ENCODE measurements at regions not wholly inside any gene's neighbourhood (a gene's known extent, or its start where the extent isn't known, plus 50 kb on each side); places are given as distances from the start of the nearest gene placed in this dataset.

DNA sequence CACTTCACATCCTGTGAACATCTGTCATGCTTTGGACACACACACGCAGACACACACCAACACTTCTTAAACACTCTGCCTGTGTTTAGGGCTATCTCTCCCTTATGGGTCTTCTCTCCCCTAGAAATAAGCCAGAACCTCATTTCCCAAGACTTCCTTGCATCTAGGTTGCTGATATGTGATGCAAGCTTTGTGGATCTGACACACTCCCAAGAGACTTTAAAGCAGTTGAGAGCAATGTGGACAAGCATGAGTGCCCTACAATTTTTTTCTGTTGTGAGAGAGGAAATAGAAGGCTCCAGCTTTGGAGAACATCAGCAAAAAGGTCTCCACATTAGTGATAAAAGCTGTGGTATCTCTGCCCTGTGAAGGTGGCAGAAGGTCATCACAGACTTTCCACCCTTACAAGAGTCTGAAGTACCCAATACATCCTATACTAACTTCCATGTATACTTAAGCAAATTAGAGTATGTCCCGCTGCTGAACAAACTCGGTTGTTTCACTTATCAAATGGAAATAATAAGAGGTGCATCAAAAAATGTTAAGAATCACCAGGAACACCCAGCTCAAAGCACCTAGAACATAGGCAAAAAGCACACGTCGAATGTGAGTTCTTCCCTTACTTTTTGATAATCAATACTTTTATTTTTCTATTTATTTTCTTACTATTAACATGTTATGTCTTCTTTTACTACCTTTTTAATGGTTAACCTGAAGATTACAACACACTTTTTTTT lies 267.6 kb downstream of the SETD4 start:
- H3K4me2 ChIP-seq = peak overlapping the region; percentile 71
- no peaks in the 10 kb centered on the region for H3K36me3 ChIP-seq
- H3K4me1 ChIP-seq = peaks cover 26% of the 10 kb centered on the region
- peak; percentile 92 for TF ChIP-seq Cebpa-rat (IDR thresholded peaks at IDR 0.05)
- no peaks in the 10 kb centered on the region for H4K20me1 ChIP-seq
- H3K9ac ChIP-seq = 0 out of 2 replicates have a peak overlapping the region, but pooled peaks have one; percentile 8
- no peak overlapping the region for H3K4me3 ChIP-seq
- H3K9me3 ChIP-seq = peaks cover 18% of the 10 kb centered on the region
- H3K27ac ChIP-seq = peak overlapping the region; percentile 74
- H3K27me3 ChIP-seq = no peaks in the 10 kb centered on the region

DNA sequence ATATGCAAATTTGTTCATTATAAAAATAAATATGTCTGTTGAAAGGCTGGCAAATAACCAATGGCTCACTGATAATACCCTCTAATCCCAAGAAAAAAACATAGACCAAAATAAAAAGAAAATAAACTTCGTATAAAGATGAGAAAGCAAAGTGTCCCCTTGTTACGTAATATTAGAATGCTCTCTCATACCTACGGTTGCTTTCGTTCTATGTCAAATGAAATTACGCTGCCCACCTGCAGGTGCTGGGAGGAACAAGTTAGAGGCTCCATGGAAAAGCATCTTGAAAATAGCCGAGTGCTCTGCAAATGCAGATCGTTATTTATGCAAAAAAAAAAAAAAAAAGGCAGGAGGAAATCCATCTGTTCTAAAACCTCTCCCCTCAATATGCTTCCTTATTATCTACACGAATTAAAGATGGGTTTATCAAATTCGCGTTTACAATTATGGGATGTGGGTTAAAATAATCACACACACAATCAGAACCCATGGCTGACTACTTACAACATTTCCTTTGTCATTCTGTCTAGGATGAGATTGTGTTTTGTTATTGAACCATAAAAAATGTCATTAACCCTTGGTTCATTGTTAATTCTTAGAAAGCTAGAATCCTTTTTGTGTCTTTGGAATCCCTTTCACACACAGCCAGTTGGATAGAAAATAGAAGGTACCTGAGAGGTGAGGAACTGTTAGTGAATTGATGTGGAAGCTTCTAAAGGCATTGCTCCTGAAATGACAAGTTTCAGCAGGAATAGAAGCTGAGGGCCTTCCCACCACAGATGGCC lies 268.6 kb downstream of the SETD4 start:
- peak overlapping the region; percentile 74 for H3K27ac ChIP-seq
- no peaks in the 10 kb centered on the region for H3K27me3 ChIP-seq
- H3K4me3 ChIP-seq = no peak overlapping the region
- H3K9ac ChIP-seq = no peak overlapping the region
- no peaks in the 10 kb centered on the region for H3K36me3 ChIP-seq
- no peaks in the 10 kb centered on the region for H4K20me1 ChIP-seq
- TF ChIP-seq Cebpa-rat (IDR thresholded peaks at IDR 0.05) = no peak; the same call in 1 of the 2 replicates
- H3K9me3 ChIP-seq = peaks cover 18% of the 10 kb centered on the region
- H3K4me2 ChIP-seq = peak overlapping the region; percentile 71
- peaks cover 26% of the 10 kb centered on the region for H3K4me1 ChIP-seq

DNA sequence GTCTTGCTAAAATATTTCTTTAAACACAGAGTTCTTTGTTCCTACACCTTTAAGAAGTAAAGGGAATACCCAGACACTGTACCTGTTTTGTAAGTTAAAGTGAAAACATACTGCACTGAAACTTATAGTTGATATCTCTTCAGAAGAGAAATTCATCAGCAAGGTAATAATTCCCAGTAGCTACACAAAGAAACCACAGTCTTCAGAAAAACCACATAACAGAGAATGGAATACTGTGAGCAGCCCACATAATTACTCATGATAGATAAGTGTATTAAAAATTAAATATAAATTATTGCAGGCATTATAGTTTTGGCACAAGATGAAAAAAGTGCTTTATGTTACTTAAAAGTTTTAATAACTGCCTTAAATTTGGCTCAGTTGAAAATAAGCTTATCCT lies 276.6 kb downstream of the SETD4 start:
- TF ChIP-seq Cebpa-rat (IDR thresholded peaks at IDR 0.05) = no peak
- H3K4me3 ChIP-seq = no peak overlapping the region
- H3K4me1 ChIP-seq = peaks cover 17% of the 10 kb centered on the region
- 0 out of 2 replicates have a peak, but pooled peaks cover 2% of the 10 kb centered on the region for H3K9me3 ChIP-seq
- H3K27ac ChIP-seq = no peak overlapping the region
- H3K9ac ChIP-seq = no peak overlapping the region
- H3K36me3 ChIP-seq = no peaks in the 10 kb centered on the region
- no peaks in the 10 kb centered on the region for H3K27me3 ChIP-seq
- no peaks in the 10 kb centered on the region for H4K20me1 ChIP-seq
- no peak overlapping the region for H3K4me2 ChIP-seq

DNA sequence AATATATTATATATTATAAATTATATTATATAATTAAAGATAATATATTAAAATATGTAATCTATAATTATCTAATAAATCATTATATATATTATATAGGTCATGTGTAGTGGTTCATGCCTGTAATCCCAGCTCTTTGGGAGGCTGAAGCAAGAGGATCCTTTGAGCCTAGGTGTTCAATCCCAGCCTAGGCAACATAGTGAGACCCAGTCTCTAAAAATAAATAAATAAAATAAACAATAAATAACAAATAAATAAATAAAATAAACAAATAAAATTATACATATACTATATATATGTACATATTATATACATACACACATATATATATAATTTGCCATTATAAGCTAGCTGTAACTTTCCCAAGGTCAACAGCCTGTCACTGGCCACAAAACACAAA lies 277.7 kb downstream of the SETD4 start:
- Histone ChIP-seq H3K36me3 (no peaks in the 10 kb centered on the region), H4K20me1 (no peaks in the 10 kb centered on the region), H3K4me3 (no peak overlapping the region), H3K4me1 (peaks cover 17% of the 10 kb centered on the region), H3K9ac (no peak overlapping the region), H3K27me3 (no peaks in the 10 kb centered on the region), H3K27ac (no peak overlapping the region), H3K4me2 (no peak overlapping the region), H3K9me3 (0 out of 2 replicates have a peak, but pooled peaks cover 3% of the 10 kb centered on the region)
- no peak for TF ChIP-seq Cebpa-rat (IDR thresholded peaks at IDR 0.05)

DNA sequence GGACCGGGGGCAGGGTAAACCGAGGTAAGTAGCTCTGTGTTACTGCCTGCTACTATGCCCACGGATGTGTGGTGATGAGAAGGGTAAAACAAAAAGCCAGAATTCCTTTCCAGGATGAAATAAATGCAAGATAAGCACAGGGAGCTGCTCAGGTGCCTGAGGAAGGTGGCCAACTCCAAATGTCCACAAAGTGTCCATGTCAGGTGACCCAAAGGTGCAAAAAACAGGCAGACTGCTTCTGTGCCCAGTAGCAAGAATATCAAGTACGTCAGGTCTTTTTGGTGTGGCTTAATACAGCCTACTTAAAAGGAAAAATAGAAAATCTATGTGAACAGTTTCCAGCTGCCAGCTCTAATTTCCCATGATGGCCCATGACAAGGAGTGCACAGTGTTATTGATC lies 279.3 kb downstream of the SETD4 start:
- no peak for TF ChIP-seq Cebpa-rat (IDR thresholded peaks at IDR 0.05)
- Histone ChIP-seq H3K9ac (no peak overlapping the region), H3K27me3 (no peaks in the 10 kb centered on the region), H3K4me2 (peak overlapping the region; percentile 28), H3K4me3 (no peak overlapping the region), H3K27ac (no peak overlapping the region), H4K20me1 (no peaks in the 10 kb centered on the region), H3K9me3 (0 out of 2 replicates have a peak, but pooled peaks cover 3% of the 10 kb centered on the region), H3K36me3 (no peaks in the 10 kb centered on the region), H3K4me1 (peaks cover 17% of the 10 kb centered on the region)

DNA sequence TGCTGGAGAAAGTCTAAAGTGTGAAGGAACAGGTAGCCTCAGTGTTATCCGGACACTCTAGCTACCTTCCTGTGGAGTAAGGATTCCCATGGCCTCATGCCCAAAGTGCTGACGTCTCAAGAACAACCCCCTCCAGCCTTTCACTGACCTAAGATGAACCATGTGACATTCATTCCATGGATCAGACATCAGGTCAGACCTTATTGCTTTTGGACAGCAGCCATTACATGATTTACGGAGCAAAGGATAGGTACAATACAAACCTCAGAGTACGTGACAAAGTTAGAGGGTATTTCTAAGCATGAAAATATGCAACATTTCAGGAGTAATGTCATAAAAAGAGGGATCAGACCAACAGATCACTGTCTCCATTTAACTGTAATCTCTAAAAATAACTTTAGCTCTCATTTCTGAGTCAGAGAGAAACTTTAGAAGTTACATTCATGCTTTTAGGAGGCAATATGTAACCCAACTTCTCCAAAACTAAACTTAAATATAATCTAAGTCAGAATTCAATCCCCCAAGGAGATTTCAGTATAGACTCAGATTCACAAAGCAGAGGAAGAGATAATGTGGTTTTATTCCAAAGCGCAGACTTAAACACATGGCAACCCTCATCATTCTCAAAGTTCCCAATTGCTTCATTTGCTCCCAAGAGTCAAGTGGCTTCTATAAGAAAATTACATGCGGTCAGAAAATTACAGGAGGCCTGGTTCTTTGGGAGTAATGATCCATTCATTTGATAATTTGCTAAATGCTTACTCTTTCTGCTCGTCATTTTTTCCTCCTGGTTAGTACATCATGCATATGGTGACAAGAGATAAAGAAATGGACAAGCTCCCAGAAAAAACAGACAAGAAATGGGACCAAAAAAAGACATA lies 280.4 kb downstream of the SETD4 start:
- Histone ChIP-seq H3K4me2 (peak overlapping the region; percentile 28), H3K4me3 (no peak overlapping the region), H3K27me3 (no peaks in the 10 kb centered on the region), H4K20me1 (no peaks in the 10 kb centered on the region), H3K9me3 (0 out of 2 replicates have a peak, but pooled peaks cover 3% of the 10 kb centered on the region), H3K27ac (no peak overlapping the region), H3K9ac (no peak overlapping the region), H3K4me1 (peaks cover 17% of the 10 kb centered on the region), H3K36me3 (no peaks in the 10 kb centered on the region)
- no peak for TF ChIP-seq Cebpa-rat (IDR thresholded peaks at IDR 0.05)

DNA sequence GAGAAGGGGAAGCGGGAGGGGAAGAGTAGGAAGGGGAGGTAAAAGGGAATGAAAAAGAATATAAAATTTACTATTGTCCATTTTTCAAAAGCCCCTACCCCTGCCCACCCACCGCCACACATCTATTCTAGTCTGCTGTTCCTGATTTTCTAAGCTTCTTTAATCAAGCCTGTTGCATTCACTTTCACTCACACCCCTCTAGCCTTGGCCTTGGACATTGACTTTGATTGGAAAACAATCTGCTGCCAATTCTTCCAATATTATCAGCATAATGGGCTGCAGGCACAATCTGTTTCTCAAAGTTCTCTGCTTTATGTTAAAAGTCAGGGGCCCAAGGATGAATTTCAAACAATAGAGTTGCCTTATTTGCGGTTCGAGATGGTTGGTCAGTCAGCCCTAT lies 281.2 kb downstream of the SETD4 start:
- Histone ChIP-seq H3K27ac (no peak overlapping the region), H4K20me1 (no peaks in the 10 kb centered on the region), H3K4me3 (no peak overlapping the region), H3K9ac (no peak overlapping the region), H3K4me1 (peaks cover 17% of the 10 kb centered on the region), H3K4me2 (no peak overlapping the region), H3K27me3 (no peaks in the 10 kb centered on the region), H3K36me3 (no peaks in the 10 kb centered on the region), H3K9me3 (0 out of 2 replicates have a peak, but pooled peaks cover 3% of the 10 kb centered on the region)
- no peak for TF ChIP-seq Cebpa-rat (IDR thresholded peaks at IDR 0.05)

DNA sequence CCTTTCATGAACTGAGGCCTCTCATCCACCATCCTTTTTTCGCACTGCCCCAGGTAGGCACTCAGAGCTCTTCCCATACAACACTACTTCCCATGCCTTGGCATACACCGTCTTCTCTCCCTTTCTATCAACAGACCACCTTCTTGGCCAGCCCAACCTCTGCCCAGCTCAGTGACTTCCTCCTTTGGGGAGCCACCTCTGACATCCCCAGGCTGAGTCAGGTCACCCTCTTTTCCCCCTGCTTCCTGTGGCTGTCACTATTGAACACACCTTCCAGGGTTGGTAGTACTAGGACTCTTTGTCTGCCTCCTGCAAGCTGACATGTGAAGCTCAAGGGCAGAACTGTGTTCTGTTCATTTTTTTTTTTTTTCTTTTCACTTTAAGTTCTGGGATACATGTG lies 283.2 kb downstream of the SETD4 start:
- Histone ChIP-seq H3K4me2 (no peak overlapping the region), H3K4me1 (peaks cover 17% of the 10 kb centered on the region), H4K20me1 (no peaks in the 10 kb centered on the region), H3K27me3 (no peaks in the 10 kb centered on the region), H3K27ac (no peak overlapping the region), H3K4me3 (no peak overlapping the region), H3K9ac (no peak overlapping the region), H3K9me3 (0 out of 2 replicates have a peak, but pooled peaks cover 3% of the 10 kb centered on the region), H3K36me3 (no peaks in the 10 kb centered on the region)
- TF ChIP-seq Cebpa-rat (IDR thresholded peaks at IDR 0.05) = no peak

DNA sequence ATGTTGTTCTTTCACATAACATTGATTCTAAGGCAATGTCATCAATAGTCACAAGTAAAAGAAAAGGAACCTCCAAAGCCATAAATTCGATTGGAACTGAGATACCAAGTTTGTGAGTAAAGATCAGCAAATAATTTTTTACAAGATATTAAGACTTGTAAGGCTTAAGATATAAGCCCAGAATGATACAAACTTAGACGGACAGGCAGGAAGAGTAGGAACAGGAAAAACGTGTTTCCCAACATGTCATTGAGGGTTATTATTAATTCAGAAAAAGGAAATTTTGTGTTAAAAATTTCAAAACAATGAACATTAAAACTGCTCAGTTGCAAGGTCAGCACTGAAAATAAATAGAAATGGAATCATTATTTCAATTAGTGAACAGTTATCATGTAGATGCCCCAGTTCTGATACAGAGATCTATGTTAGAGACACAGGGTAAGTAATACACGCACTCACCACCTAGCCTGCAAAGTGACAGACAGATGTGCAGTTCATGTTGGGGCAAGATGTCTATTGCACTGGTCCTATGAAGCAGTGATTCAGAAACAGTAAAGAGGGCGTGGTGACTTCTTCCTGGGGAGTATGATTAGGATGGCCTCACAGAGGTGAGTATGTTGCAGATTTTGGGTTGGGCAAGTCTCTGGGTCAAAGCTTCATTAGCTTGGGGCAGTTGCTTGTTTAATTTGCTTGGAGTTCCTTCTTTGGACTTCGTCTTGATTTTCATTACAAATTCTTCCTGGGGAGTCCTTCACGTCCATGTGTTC lies 284.4 kb downstream of the SETD4 start:
- Histone ChIP-seq H3K27me3 (no peaks in the 10 kb centered on the region), H3K9ac (no peak overlapping the region), H3K4me3 (no peak overlapping the region), H3K4me2 (no peak overlapping the region), H3K9me3 (0 out of 2 replicates have a peak, but pooled peaks cover 3% of the 10 kb centered on the region), H3K36me3 (no peaks in the 10 kb centered on the region), H4K20me1 (no peaks in the 10 kb centered on the region), H3K4me1 (peaks cover 16% of the 10 kb centered on the region), H3K27ac (no peak overlapping the region)
- no peak for TF ChIP-seq Cebpa-rat (IDR thresholded peaks at IDR 0.05)
